Ureter (tissue), 1 donor: ENCODE measurements at regions not wholly inside any gene's neighbourhood (a gene's known extent, or its start where the extent isn't known, plus 50 kb on each side); places are given as distances from the start of the nearest gene placed in this dataset.
"Not testable (repeated sequence)": the region's sequence is repeated elsewhere in the genome, so short reads cannot be mapped to it uniquely, and the experiment has no call there.

ENCODE experiments used
- DNase-seq: peaks from one replicate; pipeline ENCODE4 v3.0.0-alpha.2; 2020; ENCODE audit warnings: low spot score
- donor health status: DM: yes; HTN: yes; CAD: no.

DNA sequence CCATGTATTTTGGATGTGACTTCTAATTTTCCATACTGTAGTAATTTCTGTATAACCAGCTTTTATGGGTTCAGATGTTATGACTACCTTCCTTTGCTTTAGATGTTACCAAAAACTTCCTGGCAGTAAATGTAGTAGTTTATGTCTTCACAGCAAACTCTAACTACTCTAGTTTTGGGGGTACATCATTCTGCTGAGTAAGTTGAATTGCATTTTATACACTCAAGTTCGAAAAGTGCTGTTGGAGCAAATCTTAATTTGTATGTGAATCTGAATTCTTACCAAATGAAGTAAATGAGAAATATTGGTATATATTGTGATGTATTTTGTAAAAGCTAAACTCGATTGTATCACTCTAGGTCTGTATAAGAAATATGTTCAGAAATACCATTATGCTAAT is 728.3 kb upstream of the CDH8 start:
- DNase-seq = no peak

DNA sequence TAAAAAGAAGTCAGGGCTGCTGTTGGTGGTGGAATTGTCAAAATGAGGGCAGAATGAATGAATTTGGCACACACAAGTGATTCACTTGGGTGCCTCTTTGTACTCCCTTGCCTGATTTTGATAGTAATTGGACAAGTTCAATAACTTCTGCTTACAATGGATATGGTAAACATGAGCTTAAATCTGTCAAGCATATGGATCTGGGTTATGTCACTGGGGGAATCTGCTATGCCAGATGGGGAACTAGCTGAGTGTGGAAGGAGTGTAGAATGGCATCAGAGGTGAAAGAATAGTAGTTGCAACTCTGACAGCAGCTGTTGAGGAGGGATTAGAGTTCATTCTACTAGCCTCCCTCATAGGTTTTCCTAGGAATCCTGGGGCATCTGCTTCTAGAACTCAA is 724.2 kb upstream of the CDH8 start:
- no peak for DNase-seq

DNA sequence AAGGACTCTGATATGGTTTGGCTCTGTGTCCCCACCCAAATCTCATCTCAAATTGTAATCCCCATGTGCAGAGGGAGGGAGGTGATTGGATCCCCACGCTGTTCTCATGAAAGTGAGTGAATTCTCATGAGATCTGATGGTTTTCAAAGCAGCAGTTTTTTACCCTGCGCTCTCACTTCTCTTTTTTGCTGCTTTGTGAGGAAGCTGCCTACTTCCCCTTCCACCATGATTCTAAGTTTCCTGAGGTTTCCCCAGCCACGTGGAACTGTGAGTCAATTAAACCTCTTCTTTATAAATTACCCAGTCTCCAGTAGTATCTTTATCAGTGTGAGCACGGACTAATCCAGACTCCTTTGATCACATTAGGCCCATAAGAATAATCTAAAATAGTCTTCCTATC is 719.7 kb upstream of the CDH8 start:
- DNase-seq = no peak

DNA sequence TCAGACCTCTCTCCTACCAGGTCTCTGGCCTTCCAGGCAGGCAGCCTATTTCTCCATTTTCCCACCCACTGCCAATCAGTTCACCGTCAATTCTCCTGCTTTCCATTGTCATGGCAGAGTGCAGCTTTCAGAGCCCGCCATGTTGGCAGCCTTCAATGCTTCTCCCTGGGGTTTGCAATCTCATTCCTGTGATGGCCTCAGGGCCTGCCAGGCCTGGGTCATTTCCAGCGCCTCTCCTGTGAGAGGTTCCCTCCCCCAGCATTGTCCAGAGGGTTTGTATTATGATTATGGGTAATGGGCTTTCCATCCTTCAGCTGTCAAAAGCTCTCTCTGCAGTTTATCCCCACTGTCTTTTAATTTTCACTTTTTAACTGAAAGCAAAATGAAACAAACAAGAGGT is 716.6 kb upstream of the CDH8 start:
- DNase-seq = no peak

DNA sequence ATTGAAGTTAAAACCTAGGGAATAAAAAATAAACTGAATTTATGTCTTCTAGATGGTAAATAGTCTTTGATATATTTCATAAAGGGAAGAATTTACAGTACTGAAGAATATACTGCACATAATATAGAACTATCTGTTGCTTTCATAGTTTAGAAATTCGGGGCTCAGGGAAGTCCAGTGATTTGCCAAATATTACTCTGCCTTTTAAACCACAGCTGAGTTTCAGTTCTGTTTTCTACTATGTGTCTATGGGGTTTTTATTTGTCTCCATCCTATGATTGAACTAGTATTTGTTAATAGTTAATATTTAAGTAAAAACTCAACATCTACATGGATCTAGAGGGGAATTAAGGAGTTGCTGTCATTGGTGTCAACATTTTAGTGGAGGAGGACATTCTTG is 715.0 kb upstream of the CDH8 start:
- DNase-seq = no peak

DNA sequence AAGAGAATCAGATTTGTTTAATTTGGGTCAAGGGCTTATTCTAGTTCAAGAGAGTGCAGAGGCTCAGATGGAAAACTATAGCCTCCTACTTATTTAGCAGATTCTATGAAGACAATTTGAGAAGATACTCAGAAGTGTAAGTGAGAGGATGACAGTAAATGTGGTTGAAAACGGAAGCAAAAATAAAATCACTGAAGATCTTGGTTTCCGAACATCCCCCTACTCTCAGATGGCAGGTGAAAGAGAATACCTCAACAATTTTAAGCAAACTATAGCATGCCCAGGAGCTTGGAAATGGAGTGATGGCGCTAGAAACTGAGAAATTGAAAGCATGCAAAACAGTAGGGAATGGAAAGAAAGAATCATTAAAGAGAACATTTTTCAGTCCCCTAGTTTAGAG is 705.5 kb upstream of the CDH8 start:
- no peak for DNase-seq

DNA sequence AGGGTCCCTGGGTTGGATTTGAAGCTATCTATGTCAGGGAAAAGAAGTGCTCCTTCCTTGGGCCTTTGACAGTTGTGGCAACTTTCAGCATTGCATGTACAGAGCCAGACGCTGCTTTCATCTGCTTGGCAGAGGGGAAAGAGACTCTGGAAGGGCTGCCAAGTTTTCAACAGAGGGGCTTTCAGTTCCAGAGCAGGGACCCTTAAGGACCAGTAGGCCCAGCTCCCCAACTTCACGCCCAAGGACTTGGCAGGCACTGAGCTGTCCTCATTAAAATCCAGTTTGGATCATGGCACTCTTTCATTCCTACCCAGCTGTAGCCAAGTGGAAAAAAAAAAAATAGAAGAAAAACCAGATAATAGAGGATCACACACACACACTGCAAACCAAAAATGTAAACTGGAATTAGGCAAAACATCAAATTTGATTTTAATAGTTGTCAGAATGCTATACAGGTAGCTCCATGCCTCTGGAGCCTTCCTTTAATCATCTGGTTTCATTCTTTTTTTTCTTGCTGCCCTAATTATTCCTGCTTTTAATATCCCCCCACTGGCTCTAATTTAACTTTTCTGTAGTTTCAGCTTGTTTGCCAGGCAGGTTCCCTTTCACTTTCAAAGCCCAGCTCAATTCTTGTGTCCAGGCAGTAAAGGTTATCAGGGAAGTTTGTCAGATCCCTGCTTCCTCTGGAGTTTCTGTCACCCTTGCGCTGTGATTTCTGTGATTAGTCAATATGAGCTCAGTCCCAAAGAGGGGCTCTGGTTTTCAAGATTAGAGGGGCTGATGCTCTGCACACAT is 702.6 kb upstream of the CDH8 start:
- no peak for DNase-seq

DNA sequence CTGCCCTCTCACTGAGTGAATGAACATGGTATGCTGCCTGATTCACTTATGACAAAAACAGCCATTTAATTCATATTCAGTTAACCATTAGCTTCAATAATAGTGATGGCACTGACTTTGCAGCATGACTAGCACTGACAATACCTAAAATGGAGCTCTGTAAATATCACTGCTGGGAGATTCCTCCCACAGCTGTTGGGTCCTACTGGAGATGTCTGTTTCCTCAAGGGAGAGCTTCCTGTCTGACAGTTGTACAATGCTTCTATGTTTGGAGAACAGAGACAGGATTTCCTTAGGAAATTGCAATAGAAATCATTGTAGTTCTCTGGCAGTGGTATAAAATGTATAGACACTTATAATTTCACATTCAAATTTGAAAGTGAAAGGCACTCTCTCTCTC is 695.9 kb upstream of the CDH8 start:
- no peak for DNase-seq

DNA sequence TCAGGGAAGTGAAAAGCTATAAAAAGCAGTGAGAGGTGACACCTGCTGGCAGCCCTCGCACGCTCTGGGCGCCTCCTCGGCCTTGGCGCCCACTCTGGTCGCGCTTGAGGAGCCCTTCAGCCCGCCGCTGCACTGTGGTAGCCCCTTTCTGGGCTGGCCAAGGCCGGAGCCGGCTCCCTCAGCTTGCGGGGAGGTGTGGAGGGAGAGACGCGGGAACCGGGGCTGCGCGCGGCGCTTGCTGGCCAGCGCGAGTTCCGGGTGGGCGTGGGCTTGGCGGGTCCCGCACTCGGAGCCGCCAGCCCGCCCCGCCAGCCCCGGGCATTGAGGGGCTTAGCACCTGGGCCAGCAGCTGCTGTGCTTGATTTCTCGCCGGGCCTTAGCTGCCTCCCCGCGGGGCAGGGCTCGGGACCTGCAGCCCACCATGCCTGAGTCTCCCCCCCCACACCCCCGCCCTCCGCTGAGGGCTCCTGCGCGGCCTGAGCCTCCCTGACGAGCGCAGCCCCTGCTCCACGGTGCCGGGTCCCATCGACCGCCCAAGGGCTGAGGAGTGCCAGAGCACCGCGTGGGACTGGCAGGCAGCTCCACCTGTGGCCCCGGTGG is 688.5 kb upstream of the CDH8 start:
- DNase-seq = not testable (repeated sequence)

DNA sequence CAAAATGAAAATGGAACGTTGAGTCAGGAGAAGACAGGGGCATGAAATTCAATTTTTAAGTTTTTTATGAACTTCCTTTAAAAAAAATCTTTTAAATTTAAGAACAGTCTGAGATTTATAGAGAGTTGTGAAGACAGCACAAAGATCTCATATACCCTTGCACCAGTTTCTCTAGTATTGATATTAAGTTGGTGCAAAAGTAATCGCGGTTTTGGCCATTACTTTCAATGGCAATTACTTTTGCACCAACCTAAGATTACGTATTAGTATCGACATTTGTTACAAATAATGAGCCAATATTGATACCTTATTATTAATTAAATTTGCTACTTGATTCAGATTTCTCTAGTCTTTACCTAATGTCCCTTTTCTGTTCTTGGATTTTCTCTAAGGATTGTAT is 684.4 kb upstream of the CDH8 start:
- DNase-seq = no peak

DNA sequence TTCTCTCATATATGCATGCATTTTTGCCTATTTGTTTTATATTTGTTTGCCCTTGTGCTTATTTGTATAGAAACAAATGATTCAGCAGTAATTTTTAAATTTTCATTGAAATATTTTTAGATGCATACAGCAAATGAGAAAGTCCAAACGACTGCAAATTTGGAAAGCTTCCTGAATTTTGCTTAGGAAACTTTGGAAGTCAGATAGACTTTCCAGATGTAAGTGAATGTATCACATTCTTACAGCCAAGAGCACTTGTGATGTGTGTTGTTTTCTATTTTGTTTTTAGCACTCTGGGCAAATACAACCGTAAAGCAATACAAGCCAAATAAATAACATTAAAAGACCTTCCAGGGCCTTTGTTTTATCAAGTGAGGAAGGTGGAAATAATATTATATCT is 680.8 kb upstream of the CDH8 start:
- DNase-seq = no peak

DNA sequence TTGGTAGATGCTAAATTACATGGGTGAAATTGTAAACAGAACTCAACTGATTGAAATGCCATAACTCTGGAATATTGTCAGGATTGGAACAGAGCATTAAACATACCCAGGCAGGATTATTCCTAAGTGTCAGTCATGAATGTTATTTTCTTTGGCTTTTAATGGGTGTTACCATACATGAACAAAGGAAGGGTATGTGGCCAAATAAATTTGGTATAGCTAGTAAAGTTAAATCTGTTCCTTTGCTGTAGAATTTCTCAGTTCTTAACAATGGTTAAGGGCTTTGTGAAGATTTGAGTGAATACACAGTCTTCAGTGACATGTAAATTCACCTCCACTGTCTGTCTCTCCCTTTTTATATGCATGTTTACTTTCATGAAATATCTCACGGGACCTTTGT is 679.5 kb upstream of the CDH8 start:
- DNase-seq = no peak

DNA sequence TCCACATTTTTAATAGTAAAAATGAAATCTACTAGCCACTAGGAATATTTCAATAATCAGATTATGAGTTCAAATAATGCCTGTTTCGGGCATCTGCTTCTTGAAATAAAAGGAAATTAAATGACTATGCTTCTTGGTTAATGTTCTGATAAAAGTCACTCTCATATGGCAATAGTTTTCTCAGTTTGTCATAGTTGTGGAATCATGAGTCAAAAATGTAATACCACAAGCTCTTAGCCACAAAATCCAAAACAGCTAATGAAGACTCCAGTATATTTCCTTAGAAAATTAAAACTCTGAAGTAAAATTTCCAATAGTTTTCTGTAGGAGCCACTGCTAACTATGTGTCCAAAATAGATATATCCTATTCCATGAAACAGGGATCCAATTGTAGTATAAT is 676.3 kb upstream of the CDH8 start:
- no peak for DNase-seq

DNA sequence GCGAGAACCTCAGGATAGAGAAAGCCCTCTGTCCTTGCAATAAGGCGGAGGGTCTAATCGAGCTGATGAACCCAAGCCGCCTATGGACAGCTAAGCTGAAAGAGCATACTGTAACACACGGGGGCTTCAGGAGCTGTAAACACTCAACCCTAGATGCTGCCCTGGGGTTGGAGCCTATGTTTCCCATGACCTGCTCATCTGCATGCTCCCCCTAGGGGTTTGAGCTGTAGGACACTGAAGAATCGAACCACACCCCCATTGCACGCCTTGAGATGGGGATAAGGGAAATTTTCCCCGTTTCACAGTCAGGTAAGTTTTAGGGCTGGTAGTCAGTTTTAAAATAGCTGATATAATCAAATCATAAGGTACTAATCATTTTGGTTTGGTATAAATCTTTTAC is 675.6 kb upstream of the CDH8 start:
- no peak for DNase-seq

DNA sequence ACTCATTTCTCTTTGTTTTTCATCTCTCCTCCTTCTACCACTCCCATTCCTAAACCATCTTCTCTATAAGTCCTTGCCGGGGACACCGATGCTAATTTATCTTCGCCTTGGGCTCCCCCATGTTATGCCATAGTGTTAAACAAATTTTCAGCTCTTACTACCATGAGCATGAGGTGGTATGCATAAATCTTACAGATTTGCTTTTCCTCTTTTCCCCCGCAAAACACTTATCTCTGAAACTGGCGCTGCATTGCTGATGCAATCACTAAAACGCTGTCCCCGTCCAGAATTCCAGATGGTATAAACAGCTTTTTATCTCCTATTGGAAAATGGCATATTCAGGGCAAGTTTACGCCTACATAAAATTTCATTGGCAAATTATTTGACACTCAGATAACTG is 673.6 kb upstream of the CDH8 start:
- DNase-seq = no peak

DNA sequence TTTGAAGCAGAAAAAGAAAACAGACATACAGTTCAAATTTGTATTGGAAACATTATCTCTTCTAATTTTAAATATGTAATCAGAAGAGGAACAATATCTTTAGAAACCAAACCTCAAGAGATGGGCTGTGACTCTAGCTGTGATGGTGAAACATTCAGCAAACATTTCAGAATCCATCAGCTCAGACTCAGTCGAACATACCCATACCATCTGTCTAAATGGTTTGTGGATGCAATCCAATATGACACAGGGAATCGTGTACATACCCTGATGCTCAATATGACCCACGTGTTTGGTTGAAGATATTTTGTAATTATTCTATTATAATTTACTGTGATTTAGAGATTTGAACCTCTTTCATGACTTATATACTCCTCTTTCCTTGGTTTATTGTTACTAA is 665.2 kb upstream of the CDH8 start:
- no peak for DNase-seq

DNA sequence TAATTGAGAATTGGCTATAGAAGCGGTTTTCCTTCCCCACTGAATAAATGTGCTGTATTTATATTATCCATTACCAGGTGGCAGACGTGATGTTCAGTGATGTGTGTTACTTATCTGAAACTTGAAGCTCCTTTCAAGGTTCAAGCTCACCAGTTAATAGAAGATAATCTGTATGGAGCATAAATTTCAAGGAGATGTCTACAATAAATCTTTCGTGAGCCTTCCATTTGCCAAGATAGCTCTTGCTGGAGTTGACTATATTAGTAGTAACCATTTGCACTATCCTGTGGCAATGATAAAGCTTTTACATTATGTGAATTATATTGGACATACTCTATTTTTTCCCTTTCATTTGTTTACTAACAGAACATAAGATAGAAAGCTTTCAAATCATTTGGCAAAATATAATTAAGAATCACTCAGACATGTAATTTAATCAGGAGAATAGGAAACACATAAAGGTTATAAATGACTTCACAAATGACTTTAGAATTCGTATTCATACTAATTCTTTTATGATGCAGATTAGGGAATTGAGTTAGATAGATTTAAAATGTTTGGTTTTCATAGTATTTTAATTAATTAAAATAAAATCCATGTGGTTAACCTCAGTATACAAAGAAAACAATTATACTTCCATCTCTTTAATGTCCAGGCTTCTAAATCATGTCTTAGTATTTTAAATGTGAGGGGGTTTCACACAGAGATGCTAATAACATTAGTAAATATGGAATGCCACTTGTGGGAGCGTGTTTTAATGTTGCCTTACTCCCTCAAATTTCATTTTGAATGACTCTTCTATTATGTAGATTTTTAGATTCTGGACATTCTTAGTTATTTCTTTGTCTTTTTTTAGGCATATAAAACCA is 664.4 kb upstream of the CDH8 start:
- DNase-seq = no peak

DNA sequence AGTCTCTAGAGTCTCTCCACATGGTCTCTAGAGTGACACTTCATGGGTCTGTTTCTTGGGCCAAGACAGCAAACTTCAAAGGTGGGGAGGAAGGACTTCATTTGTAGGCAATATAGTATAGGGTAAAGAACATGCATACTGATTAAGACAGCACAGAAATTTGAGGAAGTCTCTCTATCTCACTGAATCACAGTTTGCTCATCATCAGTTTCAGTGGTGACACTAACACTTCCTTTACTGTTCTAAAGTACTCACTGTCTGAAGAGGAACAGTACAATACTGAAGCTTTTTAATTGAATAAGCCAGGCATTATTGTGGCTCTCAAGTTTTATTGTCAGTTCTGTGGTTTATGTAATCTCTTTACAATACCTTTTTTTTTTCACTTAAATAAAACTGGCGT is 656.4 kb upstream of the CDH8 start:
- DNase-seq = no peak

DNA sequence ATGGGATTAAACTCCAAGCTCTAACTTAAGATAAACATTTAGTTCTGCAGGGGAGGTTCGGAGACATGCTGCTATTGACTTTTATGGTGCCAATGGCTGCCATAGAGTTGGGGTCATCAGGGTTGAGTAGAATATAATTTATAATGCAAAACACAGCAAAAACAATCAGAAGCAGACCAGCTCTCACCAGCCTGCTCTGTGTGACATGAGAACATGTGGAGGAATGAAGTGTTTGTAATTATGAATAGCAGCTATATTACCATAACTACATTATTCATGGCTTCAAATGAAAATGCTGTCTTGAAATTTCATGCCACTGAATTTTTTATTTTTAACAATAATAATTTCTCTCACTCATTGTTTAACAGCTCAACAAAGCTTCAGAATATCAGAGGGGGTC is 645.6 kb upstream of the CDH8 start:
- no peak for DNase-seq

DNA sequence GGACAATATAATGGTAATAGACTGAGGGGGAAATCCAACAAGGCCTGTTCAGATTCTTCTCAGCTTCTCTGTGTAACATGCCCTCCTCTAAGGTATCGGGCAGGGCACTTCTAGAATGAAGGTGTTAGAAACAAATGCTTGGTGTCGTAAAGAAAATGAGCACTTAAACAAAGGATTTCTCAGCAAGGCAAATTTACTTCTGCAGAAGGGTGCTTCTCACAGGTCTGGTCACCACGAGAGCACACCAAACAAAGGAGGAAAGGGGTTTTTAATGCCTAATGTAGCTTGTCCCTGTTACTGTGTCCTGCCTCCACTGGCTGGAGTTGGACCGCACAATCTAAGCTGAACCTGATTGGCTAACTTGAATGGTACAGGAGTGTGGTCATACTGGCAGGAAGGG is 642.6 kb upstream of the CDH8 start:
- DNase-seq = no peak

DNA sequence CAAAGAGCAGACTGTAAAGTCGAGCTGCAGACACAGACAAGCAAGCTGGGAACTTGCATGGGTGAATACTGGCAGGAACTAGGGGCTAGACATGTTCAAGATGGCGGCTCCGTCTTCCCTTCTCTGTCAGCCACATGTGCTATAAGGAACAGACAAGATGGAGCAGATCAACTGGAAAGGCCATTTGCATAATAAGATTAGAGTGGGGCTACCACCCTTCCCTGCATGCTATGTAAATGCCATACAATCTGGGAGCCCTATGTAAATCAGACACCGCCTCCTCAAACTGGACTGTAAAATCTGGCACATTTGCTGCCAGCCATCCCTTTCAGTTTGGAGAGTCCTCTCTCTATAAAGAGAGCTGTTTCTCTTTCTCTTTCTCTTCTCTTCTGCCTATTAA is 640.1 kb upstream of the CDH8 start:
- no peak for DNase-seq

DNA sequence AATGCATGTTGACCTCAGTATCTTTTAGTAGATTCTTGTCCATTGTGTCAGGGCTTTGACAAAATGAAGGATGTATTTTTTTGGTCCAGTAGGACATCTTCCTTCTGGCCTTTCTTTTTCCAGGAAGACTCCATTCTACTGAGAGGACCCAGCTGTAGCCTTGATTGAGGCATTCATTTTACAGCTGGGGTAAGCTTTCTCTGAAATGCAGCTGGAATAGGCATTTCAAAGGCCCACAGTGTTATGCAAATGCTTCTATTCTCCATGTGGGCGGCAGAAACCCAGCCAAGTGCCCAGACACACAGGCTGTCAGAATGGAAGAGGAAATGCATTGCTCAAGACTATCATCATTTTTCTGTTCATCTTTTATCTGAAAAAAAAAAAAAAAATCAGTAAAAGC is 629.0 kb upstream of the CDH8 start:
- DNase-seq = no peak

DNA sequence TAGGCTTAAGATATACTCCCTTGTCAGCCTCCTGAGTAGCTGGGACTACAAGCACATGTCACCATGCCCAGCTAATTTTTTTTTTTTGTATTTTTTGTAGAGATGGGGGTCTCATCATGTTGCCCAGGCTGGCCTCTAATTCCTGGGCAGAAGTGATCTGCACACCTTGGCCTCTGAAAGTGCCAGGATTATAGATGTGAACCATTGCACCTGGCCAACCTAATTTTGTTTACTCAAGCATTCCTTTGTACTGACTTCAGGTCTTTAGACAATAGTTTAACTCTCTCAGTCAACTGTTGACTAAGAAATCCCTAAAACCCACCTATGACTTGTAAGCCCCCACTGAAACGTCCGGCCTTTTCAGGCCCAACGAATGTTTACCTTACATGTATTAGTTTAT is 628.3 kb upstream of the CDH8 start:
- DNase-seq = no peak
